Effector memory CD4-positive, alpha-beta T cell (primary cell): ENCODE measurements at regions not wholly inside any gene's neighbourhood (a gene's known extent, or its start where the extent isn't known, plus 50 kb on each side); places are given as distances from the start of the nearest gene placed in this dataset.

Experiments
- DNase-seq, 3 donors: peaks; one replicate each; pipeline ENCODE4 v3.0.0-alpha.2; 2020
- H3K27ac ChIP-seq: 2 replicates; pipeline ENCODE4 v1.7.0; 2013; ENCODE audit warnings: mild to moderate bottlenecking, low read length, moderate library complexity; ENCODE audit not compliant: insufficient read depth, poor library complexity, severe bottlenecking
- H3K27me3 ChIP-seq: replicated peaks from 2 replicates; pipeline ENCODE4 v1.7.0; 2013; ENCODE audit warnings: mild to moderate bottlenecking, low read length; ENCODE audit not compliant: insufficient read depth, control insufficient read depth, poor library complexity, severe bottlenecking
- H3K36me3 ChIP-seq: 2 replicates; pipeline ENCODE4 v1.7.0; 2013; ENCODE audit warnings: mild to moderate bottlenecking, low read length, moderate library complexity; ENCODE audit not compliant: control insufficient read depth, insufficient read depth
- H3K4me1 ChIP-seq: 2 replicates; pipeline ENCODE4 v1.7.0; 2013; ENCODE audit warnings: low read length, mild to moderate bottlenecking; ENCODE audit not compliant: control insufficient read depth, insufficient read depth, poor library complexity, severe bottlenecking
- H3K4me3 ChIP-seq: 2 replicates; pipeline ENCODE4 v1.7.0; 2013; ENCODE audit warnings: low read length, low read depth, mild to moderate bottlenecking; ENCODE audit not compliant: insufficient read depth, poor library complexity, severe bottlenecking
- H3K9me3 ChIP-seq: 2 replicates; pipeline ENCODE4 v1.7.0; 2013; ENCODE audit warnings: mild to moderate bottlenecking, low read length, moderate library complexity; ENCODE audit not compliant: control insufficient read depth

GRCh38 chr2:2735041-2735440, 404.0 kb upstream of the MYT1L start:
- H3K27me3 ChIP-seq: no peaks in the 10 kb centered on the region
- no peak overlapping the region for H3K27ac ChIP-seq
- DNase-seq: no peak

GRCh38 chr2:2734308-2734707, 403.2 kb upstream of the MYT1L start:
- H3K9me3 ChIP-seq: no peaks in the 10 kb centered on the region
- H3K4me1 ChIP-seq: no peaks in the 10 kb centered on the region
- no peaks in the 10 kb centered on the region for H3K27me3 ChIP-seq
- H3K27ac ChIP-seq: no peak overlapping the region
- H3K36me3 ChIP-seq: no peaks in the 10 kb centered on the region
- H3K4me3 ChIP-seq: no peak overlapping the region
- DNase-seq: no peak

More at GRCh38 chr2:2735041-2735440, 404.0 kb upstream of the MYT1L start:
- Histone ChIP-seq H3K36me3 (no peaks in the 10 kb centered on the region), H3K9me3 (no peaks in the 10 kb centered on the region), H3K4me1 (no peaks in the 10 kb centered on the region), H3K4me3 (no peak overlapping the region)

- Histone ChIP-seq H3K27ac (no peak overlapping the region), H3K4me1 (no peaks in the 10 kb centered on the region), H3K36me3 (no peaks in the 10 kb centered on the region), H3K27me3 (no peaks in the 10 kb centered on the region), H3K4me3 (no peak overlapping the region), H3K9me3 (no peaks in the 10 kb centered on the region)
- DNase-seq: no peak
These were observed 402.7 kb upstream of the MYT1L start for GRCh38 chr2:2733818-2734217.

GRCh38 chr2:2732331-2733119, 401.4 kb upstream of the MYT1L start:
- Histone ChIP-seq H3K4me3 (no peak overlapping the region), H3K4me1 (no peaks in the 10 kb centered on the region), H3K27me3 (no peaks in the 10 kb centered on the region), H3K36me3 (no peaks in the 10 kb centered on the region), H3K9me3 (no peaks in the 10 kb centered on the region), H3K27ac (no peak overlapping the region)
- no peak for DNase-seq

- H3K4me3 ChIP-seq: no peak overlapping the region
- H3K27ac ChIP-seq: no peak overlapping the region
- H3K36me3 ChIP-seq: no peaks in the 10 kb centered on the region
These were observed 400.8 kb upstream of the MYT1L start for GRCh38 chr2:2731816-2732284.

GRCh38 chr2:2731101-2731815, 400.2 kb upstream of the MYT1L start:
- no peak for DNase-seq
- no peaks in the 10 kb centered on the region for H3K9me3 ChIP-seq
- H3K36me3 ChIP-seq: no peaks in the 10 kb centered on the region
- no peak overlapping the region for H3K27ac ChIP-seq
- no peaks in the 10 kb centered on the region for H3K27me3 ChIP-seq
- H3K4me3 ChIP-seq: no peak overlapping the region
- no peaks in the 10 kb centered on the region for H3K4me1 ChIP-seq

More at GRCh38 chr2:2731816-2732284, 400.8 kb upstream of the MYT1L start:
- Histone ChIP-seq H3K4me1 (no peaks in the 10 kb centered on the region), H3K27me3 (no peaks in the 10 kb centered on the region), H3K9me3 (no peaks in the 10 kb centered on the region)
- no peak for DNase-seq

- Histone ChIP-seq H3K36me3 (no peaks in the 10 kb centered on the region), H3K9me3 (no peaks in the 10 kb centered on the region), H3K4me1 (no peaks in the 10 kb centered on the region), H3K4me3 (no peak overlapping the region), H3K27ac (no peak overlapping the region), H3K27me3 (no peaks in the 10 kb centered on the region)
- no peak for DNase-seq
These were observed 399.3 kb upstream of the MYT1L start for GRCh38 chr2:2730301-2730833.

GRCh38 chr2:2729246-2729645, 398.2 kb upstream of the MYT1L start:
- no peaks in the 10 kb centered on the region for H3K4me1 ChIP-seq
- DNase-seq: no peak
- no peaks in the 10 kb centered on the region for H3K9me3 ChIP-seq
- H3K4me3 ChIP-seq: no peak overlapping the region
- no peak overlapping the region for H3K27ac ChIP-seq
- no peaks in the 10 kb centered on the region for H3K36me3 ChIP-seq
- H3K27me3 ChIP-seq: no peaks in the 10 kb centered on the region

- H3K36me3 ChIP-seq: no peaks in the 10 kb centered on the region
- no peaks in the 10 kb centered on the region for H3K4me1 ChIP-seq
- H3K27me3 ChIP-seq: no peaks in the 10 kb centered on the region
- no peak overlapping the region for H3K4me3 ChIP-seq
- no peaks in the 10 kb centered on the region for H3K9me3 ChIP-seq
- no peak overlapping the region for H3K27ac ChIP-seq
- DNase-seq: no peak
These were observed 397.6 kb upstream of the MYT1L start for GRCh38 chr2:2728635-2729034.
